ENCODE measurements at regions not wholly inside any gene's neighbourhood (a gene's known extent, or its start where the extent isn't known, plus 50 kb on each side); places are given as distances from the start of the nearest gene placed in this dataset.
"Not testable (repeated sequence)": the region's sequence is repeated elsewhere in the genome, so short reads cannot be mapped to it uniquely, and the experiment has no call there.

DNA sequence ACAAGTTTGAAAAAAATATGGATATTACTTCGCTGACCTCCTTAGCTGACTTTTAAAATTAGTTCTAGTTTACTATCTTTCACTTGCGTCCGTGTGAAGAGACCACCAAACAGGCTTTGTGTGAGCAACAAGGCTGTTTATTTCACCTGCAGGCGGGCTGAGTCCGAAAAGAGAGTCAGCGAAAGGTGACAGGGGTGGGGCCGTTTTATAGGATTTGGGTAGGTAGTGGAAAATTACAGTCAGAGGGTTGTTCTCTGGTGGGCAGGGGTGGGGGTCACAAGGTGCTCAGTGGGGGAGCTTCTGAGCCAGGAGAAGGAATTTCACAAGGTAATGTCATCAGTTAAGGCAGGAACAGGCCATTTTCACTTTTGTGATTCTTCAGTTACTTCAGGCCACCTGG is 203.7 kb downstream of the POM121L12 start:
- not testable (repeated sequence) for DNase-seq

DNA sequence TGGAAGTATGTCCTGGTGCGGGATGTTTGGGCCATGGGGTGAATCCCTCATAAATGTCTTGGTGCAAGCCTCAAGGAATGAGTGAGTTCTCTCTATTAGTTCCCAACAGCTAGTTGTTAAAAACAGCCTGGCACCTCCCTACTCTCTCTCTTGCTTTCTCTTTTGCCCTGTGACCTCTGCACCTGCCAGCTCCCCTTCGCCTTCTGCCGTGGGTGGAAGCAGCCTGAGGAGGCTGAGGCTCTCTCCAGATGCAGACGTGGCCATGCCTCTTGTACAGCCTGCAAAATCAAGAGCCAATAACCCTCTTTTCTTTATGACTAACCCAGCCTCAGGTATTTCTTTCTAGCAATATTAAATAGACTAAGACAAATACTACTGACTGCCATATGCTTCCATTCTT is 210.3 kb downstream of the POM121L12 start:
- DNase-seq: no peak

DNA sequence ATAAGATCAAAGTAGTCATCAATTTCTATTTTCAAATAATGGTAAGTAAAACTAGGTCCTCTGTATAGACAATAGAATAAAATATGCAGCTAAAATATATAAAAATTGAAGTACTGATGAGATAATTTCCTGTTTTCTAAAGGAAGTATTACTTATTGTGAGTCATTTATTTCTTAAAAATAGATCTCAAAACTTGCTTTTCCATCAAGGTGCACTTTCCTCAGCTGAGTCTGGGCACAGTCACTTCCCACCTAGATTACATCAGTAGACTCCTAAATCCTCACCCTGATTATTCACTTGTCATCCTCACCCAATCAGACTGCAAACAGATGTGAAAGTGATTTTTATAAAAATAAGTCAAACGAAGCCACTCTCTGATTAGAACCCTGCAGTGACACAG is 211.5 kb downstream of the POM121L12 start:
- no peak for DNase-seq

DNA sequence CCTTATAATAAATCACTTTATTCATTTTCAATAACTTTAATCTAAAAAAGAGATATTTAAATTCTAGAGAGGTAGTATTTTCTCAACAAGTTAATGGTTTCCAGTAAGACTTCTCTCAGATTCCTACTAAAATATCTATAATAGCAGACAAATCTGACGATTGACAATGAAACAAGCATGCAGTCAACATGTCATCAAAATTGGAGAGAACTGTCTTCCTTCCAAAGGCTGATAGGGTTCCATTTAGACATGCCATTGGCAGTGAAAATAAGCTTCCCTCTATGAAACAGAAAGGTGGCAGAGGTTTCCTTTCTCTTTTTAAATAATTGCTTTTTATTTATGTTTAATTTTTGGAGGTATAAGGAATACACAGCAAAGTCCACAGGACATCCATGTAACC is 217.1 kb downstream of the POM121L12 start:
- DNase-seq: no peak

DNA sequence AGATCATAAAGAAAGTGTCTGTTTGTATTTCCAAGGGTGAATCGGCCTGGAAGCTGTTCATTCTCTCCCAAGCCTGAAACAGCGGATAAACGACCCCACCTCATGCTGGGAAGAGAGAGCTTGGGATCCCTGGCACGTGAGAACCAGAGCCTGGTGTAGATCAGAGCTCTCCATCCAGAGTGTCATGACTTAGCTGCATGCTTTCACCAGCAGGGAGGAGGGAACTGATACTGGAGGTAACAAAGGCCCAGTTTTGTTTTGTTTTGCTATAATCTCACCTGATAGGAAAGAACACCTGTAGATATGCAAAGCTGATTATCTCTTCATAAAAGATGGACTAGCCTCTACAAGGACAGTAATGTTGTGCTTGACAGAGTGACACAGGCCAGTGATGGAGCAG is 236.6 kb downstream of the POM121L12 start:
- no peak for DNase-seq

DNA sequence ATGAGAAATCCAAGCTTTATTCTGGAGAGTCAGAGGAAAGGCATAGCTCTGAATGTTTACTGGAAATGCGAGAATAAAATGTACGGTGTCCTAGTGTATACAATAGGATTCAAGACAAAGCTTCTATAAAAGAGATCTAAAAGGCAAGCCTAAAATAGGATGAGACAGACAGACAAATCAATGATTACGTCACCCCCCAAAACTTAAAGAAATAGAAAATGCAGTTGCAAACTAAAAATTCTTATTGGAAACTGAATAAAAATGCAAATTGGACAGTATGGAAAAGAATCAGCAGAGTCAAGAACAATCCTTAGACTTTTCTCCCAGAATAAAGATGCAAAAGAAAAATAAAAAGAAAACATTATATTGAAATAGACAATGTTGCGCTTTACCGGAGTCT is 245.9 kb downstream of the POM121L12 start:
- DNase-seq: no peak

DNA sequence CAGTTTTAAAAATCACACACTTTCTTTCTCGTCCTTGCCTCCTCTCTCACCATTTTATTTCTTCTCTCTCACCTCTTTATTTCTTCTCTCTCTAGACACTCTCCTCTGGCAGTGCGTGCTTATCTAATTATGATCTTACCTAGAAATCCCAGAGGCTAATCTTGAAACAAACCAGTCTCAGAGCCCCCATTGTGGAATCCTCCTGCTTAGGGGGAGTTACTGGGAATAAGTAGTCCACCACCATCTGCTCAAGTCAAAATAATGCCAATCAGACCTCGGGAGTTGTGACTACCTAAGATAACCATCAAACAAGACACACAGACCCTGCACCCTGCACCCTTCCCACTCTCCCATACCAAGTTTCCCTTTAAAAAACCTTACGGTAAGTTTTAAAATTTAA is 256.9 kb downstream of the POM121L12 start:
- DNase-seq: no peak

DNA sequence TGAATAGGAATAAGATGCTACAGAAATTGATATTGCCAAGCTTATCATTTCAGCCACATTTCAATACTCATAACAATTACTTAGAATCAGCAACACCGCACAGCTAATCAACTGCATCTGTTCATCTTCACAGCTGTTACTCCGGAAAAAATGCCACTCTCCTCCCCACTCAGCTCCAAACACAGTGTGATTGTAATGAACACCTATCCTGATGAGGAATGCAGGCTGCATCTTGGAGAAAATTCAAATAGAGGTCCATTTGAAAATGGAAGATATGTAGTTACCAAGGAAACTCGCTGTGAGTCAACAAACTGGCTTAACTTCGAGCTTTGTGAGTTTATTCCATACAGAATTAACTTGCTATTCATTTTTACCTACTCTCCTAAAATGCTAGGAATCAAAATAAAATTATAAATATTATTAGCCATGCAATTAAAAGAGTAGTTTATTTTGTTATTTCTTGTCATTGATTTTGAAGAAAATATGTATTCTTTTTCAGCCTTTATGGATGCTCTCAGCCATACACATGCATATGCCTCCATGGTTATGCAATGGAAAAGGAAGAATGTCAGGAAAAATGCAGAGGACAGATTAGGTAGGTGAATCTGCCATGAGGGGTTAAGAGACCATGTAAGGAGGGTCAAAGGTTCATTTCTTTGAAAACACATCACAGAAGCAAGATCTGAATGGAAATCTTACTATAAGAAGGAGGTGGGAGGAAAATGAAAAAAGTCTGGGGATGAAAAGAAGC is 267.2 kb downstream of the POM121L12 start:
- no peak for DNase-seq

DNA sequence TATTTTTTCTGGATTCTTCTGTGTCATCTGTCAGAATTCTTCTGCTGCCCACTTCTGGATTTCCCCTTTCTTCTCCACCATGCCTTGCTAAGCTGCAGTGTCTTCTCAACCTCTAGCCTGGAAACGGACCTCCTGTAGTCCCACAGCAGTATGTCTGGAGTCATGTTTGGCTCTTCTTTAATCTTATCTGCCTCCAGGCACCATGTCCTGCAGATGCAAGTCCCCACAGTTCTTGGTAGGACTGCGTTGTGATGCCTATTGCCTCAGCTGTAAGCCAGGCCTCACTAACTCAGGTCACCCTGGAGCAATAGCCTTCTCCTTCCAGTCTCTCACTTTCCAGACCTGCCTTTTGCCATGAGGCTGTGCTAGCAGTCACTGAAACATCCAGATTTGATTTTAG is 268.3 kb downstream of the POM121L12 start:
- no peak for DNase-seq

DNA sequence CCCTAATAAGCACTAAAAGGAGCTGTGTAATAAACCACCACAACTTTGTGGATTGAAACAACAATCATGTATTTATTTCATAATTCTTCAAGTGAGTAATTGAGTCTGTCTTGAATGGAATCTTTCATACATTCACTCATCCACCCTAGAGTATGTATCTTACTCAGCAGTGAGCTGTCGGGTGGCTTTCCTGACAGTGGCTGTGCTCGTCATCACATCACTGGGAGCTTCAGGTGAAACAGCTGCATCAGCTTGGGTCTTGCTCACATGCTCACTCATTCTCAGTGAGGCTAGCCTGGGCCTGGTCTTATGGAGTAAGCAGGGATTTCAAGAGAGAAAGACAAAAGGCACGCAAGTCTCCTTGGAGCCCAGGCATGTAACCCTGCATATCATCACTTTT is 271.4 kb downstream of the POM121L12 start:
- no peak for DNase-seq

DNA sequence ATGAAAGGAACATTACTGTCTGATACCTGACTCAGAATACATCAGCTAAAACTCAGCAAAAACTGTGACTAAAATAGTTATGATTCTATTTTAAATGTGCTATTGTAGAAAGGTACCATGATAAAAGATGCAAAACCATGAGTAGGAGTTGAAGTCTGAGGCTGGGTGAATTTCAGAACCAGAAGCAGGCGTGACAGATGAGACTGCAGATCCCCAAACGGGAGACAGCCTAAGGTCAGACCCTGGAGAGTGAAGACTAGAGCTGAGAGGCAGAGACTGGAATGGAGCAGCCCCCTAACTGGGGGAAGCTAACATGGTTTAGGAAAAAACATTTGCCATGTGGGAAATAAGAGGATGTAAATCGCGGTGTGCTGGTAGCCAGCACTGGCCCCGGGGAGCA is 275.8 kb downstream of the POM121L12 start:
- DNase-seq: no peak

DNA sequence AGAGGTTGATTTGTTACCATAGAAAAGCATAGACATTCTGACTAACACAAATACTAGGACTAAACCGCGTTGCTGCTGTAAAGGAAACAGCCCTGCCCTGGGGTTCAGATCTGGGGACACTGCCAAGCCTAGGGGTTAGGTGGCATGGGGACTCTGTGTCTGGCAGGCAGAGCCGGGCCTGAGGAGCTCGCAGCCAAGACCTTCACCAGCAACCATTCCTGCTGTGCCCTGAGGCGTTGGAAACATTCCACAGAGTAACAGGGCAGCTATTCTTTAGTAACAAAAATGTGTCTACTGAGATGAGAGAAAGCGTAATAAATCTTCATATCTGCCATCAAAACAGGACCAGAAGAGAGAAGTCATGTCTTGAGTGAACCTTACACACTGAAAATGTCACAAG is 280.5 kb downstream of the POM121L12 start:
- DNase-seq: no peak

DNA sequence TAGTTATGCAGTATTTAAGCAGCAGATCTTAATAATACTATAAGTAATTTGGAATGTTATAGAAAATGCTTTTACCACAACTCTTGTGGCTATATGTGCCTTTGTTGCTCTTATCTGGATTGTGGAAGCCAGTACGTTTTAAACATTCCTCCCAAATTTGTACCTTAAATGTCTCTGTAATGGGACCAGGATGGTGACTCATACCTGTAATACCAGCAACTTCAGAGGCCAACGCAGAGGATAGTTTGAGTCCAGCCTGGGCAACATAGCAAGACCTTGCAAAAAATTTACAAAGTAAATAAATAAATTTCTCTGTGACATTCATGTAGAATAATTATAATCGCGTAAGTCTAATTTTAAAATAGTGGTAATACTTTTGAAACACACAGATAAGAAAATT is 283.1 kb downstream of the POM121L12 start:
- DNase-seq: no peak

DNA sequence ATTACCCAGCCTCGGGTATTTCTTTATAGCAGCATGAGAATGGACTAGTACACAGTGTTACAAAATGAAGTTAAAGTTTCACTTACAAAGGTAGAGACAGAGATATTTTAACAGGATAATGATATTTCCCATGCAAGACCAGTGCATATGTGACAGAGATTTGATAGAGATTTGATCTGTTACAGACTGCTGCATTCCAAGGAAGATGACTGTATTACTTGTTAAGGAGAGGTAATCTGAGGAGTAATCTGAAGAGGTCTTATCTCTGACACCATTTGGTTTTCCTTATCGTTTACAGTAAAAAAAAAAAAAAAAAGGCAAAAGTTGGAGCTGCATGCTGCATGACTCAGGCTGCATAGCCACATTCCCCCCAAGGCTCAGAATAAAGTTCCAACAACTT is 289.6 kb downstream of the POM121L12 start:
- no peak for DNase-seq

DNA sequence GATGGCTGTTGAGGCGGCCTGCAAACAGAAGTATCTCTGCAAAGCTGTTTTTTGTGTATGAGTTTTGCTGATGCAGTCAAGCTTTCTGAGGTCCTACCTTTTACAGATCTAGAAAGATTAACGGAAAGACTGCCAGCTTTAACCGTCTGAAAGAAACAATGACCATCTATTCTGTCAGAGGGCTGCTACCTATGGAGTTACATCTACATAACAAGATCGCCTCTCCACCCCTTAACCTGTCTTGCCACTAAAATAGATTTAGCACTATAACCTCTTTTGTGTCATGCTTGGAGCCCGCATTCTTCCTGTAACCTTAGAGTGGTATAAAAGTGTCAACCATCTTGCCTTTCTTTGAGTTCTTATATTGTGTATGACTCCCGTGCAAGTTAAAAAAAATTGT is 291.2 kb downstream of the POM121L12 start:
- no peak for DNase-seq

DNA sequence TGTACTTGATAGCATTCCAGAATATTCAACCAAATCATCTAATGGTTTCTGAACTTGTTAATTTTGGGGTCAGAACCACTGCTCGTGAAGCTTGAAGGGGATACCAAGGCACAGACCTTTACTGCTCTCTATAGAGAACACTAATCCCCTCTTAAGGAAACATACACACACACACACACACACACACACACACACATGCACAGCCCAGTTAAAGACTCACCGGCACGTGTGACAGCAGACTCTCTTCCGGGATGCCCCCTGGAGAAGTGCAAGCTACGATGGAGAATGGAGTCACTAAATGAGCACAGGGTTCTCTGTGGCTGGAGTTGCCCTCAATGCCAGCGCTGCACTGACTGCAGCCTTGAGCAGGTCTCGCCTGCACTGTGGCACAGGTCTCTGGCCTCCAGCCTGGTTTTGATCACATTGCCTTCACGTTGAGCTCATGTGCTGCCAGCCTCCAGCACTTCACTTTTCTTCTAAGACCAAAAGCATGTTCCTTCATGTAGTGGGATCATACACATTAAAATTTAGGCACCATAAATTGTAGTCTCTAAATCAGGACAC is 300.8 kb downstream of the POM121L12 start:
- no peak for DNase-seq

DNA sequence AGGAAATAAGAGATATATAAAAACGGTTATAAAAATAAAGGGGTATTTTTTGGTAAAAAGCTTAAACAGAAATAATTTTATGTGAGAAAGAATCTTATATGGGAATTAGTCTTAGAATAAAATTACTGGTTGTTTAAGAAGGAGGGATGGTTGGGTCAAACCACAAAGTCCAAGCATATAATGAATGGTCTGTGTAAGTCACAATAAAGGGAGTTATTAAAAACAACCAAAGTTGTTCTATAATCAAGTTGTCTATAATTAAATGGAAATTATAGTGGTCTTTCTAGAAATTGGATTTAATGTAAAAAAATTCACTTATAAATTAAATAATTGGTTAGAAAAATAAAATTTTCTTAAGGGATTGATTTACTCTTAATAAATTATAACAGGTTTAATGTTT is 304.8 kb downstream of the POM121L12 start:
- no peak for DNase-seq

DNA sequence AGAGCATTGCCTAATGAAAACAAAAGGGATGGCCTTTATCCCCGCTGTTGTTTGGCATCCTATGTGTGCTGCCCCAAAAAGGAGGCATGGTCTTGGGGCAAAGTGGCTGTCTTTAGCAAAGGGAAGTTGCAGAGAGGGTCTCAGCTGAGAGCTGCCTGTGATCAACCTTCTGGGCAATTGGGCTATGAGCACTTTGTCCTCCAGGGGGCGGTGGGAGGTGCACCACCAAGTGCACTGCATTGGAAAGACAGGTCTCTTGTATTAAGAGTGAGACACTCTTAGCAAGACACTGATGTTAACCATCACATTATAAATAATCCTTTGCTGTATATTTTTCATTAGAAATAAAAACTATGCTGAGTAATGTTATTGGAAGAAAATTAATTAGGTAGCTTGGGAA is 314.8 kb downstream of the POM121L12 start:
- DNase-seq: peak in 1 of 3 experiments; percentile 35

DNA sequence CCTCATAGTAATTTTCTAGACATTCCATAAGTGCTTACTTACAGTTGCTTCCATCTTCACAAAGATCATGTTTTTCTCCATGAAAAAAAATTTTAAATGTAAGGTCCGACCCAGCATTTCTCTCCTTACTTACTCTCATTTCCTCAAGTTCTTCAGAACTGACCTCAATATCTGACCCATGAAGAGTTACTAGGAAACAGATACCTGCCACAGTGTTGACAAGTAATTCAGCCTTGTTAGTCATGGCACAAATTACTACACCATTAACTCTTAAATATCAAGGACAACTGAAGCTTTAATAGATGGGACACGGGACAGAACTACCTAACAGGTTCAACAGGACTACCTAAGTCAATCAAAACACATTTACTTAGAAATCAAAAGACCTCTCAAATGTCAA is 316.2 kb downstream of the POM121L12 start:
- no peak for DNase-seq

DNA sequence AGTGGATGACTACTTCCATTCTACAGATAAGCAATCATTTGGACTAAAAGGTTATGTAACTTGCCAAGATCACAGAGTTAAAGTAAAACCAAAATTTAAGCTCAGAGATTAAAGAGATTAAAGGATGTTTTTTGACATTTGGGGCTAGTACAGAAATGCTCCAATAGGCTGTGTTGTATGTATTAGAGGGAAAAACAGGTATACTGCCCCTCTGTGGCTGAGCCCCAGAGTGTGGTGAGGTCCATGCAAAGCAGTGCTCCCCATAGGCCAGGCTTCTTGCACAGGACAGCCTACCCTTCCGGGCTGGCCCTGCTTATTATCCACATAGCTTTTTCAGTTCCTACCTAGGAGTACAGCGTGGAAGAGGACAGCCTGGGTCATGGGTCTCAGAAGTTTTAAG is 322.8 kb downstream of the POM121L12 start:
- DNase-seq: no peak

DNA sequence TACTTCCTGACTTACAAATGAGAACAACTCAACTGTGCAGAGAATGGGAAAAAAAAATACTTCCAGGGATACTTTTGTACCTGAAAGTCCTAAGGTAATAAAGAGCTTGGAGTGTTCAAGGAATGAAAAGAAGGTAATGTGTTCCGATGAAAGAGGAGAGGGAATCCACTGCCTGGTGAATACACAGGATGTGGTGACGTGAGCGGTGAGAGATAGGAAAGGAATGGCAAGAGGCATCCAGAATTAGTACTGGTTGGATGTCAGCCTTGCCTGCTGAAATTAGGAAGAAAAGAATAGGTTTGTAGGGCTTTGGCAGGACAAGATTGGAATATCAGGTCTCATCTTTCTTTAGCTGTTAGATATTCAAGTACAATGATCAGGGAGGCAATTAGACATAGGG is 347.7 kb downstream of the POM121L12 start:
- DNase-seq: no peak

DNA sequence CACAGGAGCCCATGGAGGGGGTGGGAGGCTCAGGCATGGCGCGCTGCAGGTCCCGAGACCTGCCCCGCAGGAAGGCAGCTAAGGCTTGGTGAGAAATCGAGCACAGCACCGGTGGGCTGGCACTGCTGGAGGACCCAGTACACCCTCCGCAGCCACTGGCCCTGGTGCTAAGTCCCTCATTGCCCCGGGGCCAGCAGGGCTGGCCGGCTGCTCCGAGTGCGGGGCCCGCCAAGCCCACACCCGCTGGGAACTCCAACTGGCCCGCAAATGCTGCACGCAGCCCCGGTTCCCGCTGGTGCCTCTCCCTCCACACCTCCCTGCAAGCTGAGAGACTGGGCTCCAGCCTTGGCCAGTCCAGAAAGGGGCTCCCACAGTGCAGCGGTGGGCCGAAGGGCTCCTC is 349.8 kb downstream of the POM121L12 start:
- not testable (repeated sequence) for DNase-seq

DNA sequence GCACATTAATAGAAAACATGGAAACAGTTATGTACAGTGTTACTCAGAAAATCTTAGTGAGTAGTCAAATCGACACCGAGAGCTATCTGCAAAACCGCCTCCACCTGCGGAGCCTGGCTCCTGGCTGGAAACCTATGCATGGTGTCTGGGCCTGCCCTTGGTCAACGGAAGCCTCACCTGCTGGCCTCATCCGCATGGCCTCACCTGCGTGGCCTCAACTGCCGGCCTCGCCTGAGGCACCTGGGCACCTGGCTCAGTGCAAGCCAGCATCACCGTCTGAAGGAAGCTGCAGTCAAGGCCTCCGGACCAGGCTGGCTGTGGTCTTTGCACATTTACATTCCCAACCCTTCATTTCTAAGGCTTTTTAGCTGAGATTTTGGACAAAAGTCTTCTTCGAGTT is 352.1 kb downstream of the POM121L12 start:
- DNase-seq: no peak

DNA sequence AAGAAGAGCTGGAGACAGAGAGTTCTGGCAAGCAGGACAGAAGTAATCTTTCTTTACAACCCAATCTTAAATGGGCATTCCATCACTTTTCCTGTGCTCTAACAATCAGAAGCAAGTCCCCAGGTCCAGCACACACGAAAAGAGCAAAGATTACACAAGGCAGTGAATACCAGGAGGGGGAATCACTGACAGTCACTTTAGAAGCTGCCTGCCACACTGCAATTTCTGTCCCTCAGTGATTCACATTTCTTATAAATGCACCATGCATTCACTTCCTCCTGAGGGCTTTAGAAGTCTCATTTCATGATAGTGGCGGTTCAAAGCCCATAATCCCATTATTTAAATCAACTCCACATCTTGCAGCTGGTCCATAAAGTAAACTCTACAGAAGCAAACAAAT is 362.5 kb downstream of the POM121L12 start:
- DNase-seq: no peak

DNA sequence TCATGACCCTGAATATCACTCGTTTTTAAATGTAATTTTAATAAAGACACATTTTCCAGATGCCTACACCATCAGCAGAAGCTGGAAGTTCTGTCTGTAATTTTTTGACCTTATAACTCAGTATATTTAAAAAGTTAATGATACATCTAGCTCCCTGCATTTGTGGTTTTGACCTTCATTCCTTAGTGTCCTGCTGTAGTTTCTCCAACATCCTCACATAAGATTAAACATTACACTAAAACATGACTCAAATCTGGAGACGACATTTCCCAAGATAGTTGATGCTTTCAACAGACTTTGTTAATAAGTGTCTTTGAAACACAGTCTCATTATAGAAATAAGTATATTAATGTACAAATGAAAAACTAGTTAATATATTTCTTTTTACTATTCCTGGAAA is 363.1 kb downstream of the POM121L12 start:
- DNase-seq: no peak

All from NCI-H1417 (cell line).